HCT116 (cell line): ENCODE measurements at regions not wholly inside any gene's neighbourhood (a gene's known extent, or its start where the extent isn't known, plus 50 kb on each side); places are given as distances from the start of the nearest gene placed in this dataset.

Experiments used
- ATAC-seq: fragments of 200-7000 bp; cut with Tn5 transposase; 2 replicates; pipeline ENCODE4 v1.9.1; 2020; ENCODE audit warnings: mild to moderate bottlenecking, moderate library complexity
- BruUV-seq: library from RNA; stranded (reverse); fragments of 400-500 nt; replicated peaks from 2 replicates; lab custom pipeline; 2021; lab: Mats Ljungman, UMichigan
- CTCF ChIA-PET: fragments of 300-600 bp; sonication (Branson Sonifier 250); formaldehyde crosslinking; loops from one replicate; lab custom pipeline; 2021; ENCODE audit warnings: antibody characterized with exemption; lab: Charles Lee
- POLR2A ChIA-PET: fragments of 300-600, 350-600 bp; sonication (Branson Sonifier 250); formaldehyde crosslinking; loops from one replicate; lab custom pipeline; 2021; ENCODE audit warnings: antibody characterized with exemption; lab: Charles Lee
- RAD21 ChIA-PET, 2 experiments: fragments of 300-600 bp; sonication (Branson Sonifier 250); formaldehyde crosslinking; loops; one replicate each; lab custom pipeline; 2023; ENCODE audit warnings: low total read pairs in 2 of 2; ENCODE audit not compliant: uncharacterized antibody in 2 of 2, unreplicated experiment in 2 of 2, low non-redundant PET in 1 of 2; lab: Charles Lee
- DNase-seq: peaks from one replicate; pipeline ENCODE4 v3.0.0-alpha.2; 2010; ENCODE audit warnings: low read depth, low spot score
- H2AFZ ChIP-seq: fragments of 200-600 bp; shearing (Covaris generic), sonication (generic); 2 replicates; pipeline ENCODE4 v1.6.1; 2017; ENCODE audit warnings: low read depth, mixed run types, mixed read lengths, antibody characterized with exemption, low read length; ENCODE audit not compliant: poor library complexity, severe bottlenecking
- H3K27ac ChIP-seq: 2 replicates; pipeline ENCODE4 v1.5.1; 2012; ENCODE audit warnings: low read depth, low read length
- H3K27me3 ChIP-seq: fragments of 200-600 bp; sonication (generic); 2 replicates; pipeline ENCODE4 v1.6.1; 2016; ENCODE audit warnings: mixed run types, low read length, mixed read lengths; ENCODE audit not compliant: insufficient read depth
- H3K36me3 ChIP-seq, 2 experiments: fragments of 200-500 bp in 1 of 2; fragments of 200-600 bp in 1 of 2; sonication (Bioruptor generic) in 1 of 2; sonication (generic) in 1 of 2; 2 replicates each; pipeline versions ENCODE4 v1.5.1 to v1.6.1; 2014 to 2016; ENCODE audit warnings: low read length in 2 of 2, inconsistent platforms in 1 of 2, mixed read lengths in 1 of 2, mixed run types in 1 of 2; ENCODE audit not compliant: insufficient read depth in 2 of 2, control insufficient read depth in 1 of 2
- H3K4me1 ChIP-seq, 2 experiments: fragments of 200-600 bp in 1 of 2; sonication (generic) in 1 of 2; 2 replicates each; pipeline versions ENCODE4 v1.5.1 to v1.6.1; 2012 to 2017; ENCODE audit warnings: low read length in 2 of 2, inconsistent platforms in 1 of 2, mild to moderate bottlenecking in 1 of 2, mixed read lengths in 1 of 2, mixed run types in 1 of 2, moderate library complexity in 1 of 2; ENCODE audit not compliant: insufficient read depth in 2 of 2, control insufficient read depth in 1 of 2
- H3K4me2 ChIP-seq: fragments of 200-600 bp; sonication (generic); 2 replicates; pipeline ENCODE4 v1.6.1; 2017; ENCODE audit warnings: mixed run types, low read length, mixed read lengths
- H3K4me3 ChIP-seq, 2 experiments: fragments of 200-600 bp in 1 of 2; sonication (generic) in 1 of 2; replicated peaks in 1 of 2; 2 replicates each; pipeline ENCODE4 v1.5.1; 2011 to 2016; ENCODE audit warnings: low read length in 2 of 2, control low read depth in 1 of 2, low read depth in 1 of 2, mild to moderate bottlenecking in 1 of 2, mixed read lengths in 1 of 2, mixed run types in 1 of 2
- H3K79me2 ChIP-seq: fragments of 200-600 bp; sonication (generic); 2 replicates; pipeline ENCODE4 v1.6.1; 2017; ENCODE audit warnings: mild to moderate bottlenecking, mixed run types, low read length, moderate library complexity, mixed read lengths; ENCODE audit not compliant: insufficient read depth
- H3K9ac ChIP-seq: fragments of 200-600 bp; sonication (generic); 2 replicates; pipeline ENCODE4 v1.6.1; 2016; ENCODE audit warnings: low read length, mixed read lengths
- H3K9me2 ChIP-seq: fragments of 200-600 bp; sonication (generic), shearing (Covaris generic); 2 replicates; pipeline ENCODE4 v1.6.1; 2017; ENCODE audit warnings: mixed run types, mild to moderate bottlenecking, moderate library complexity; ENCODE audit not compliant: insufficient read depth
- H3K9me3 ChIP-seq, 2 experiments: fragments of 200-500 bp in 1 of 2; fragments of 200-600 bp in 1 of 2; sonication (Bioruptor generic) in 1 of 2; sonication (generic) in 1 of 2; 2 replicates each; pipeline ENCODE4 v1.6.1; 2014 to 2017; ENCODE audit warnings: low read length in 2 of 2, mixed read lengths in 2 of 2, inconsistent platforms in 1 of 2, low read depth in 1 of 2, mild to moderate bottlenecking in 1 of 2, mixed run types in 1 of 2, moderate library complexity in 1 of 2; ENCODE audit not compliant: control insufficient read depth in 1 of 2, insufficient read depth in 1 of 2
- H4K20me1 ChIP-seq: fragments of 200-600 bp; sonication (generic), shearing (Covaris generic); 2 replicates; pipeline ENCODE4 v1.6.1; 2017; ENCODE audit warnings: mixed run types, mild to moderate bottlenecking, moderate library complexity; ENCODE audit not compliant: insufficient read depth
- CTCF ChIP-seq, 3 experiments: fragments of 200-600 bp in 1 of 3; sonication (generic) in 1 of 3; IDR thresholded peaks in 2 of 3; conservative IDR thresholded peaks in 1 of 3; 2 replicates each; pipeline ENCODE4 v1.5.1; 2012 to 2017; ENCODE audit warnings: low read depth in 2 of 3, low read length in 2 of 3, antibody characterized with exemption in 1 of 3, borderline replicate concordance in 1 of 3, control low read depth in 1 of 3, mild to moderate bottlenecking in 1 of 3, mixed read lengths in 1 of 3, mixed run types in 1 of 3, moderate library complexity in 1 of 3; ENCODE audit not compliant: insufficient read depth in 1 of 3
- FOSL1 ChIP-seq: IDR thresholded peaks from 2 replicates; pipeline ENCODE4 v1.6.1; 2012; ENCODE audit warnings: low read depth
- MAX ChIP-seq: IDR thresholded peaks from 2 replicates; pipeline ENCODE4 v1.6.1; 2012
- RAD21 ChIP-seq: IDR thresholded peaks from 2 replicates; pipeline ENCODE4 v1.6.1; 2012; ENCODE audit warnings: low read depth, mild to moderate bottlenecking
- intact Hi-C: fragments of 100-400 bp; cut with micrococcal nuclease; formaldehyde crosslinking; loops from 2 replicates; pipeline ENCODE4 v1.10.0; 2022

GRCh38 chr12:63319386-63319785 is 168.4 kb upstream of the AVPR1A start:
- BruUV-seq = no TSS peak
- H3K4me2 ChIP-seq = no peak overlapping the region

More at GRCh38 chr12:63319386-63319785, 168.4 kb upstream of the AVPR1A start:
- H3K4me1 ChIP-seq = peaks cover 0 to 12% of the 10 kb centered on the region in 2 experiments; a peak in 1 of 4 replicates
- H3K79me2 ChIP-seq = no peaks in the 10 kb centered on the region
- TF ChIP-seq MAX (no peak), CTCF (IDR thresholded peaks at IDR 0.05 in 2 of 3, conservative IDR thresholded peaks at IDR 0.05 in 1 of 3; ENCODE audit: borderline replicate concordance in 1 of 3, insufficient read depth in 1 of 3, low read depth in 2 of 3, low read length in 2 of 3) (peak; percentile 7 to 31 (median 24); a peak in 1 of 6 replicates), FOSL1 (0 out of 2 replicates have a peak, but pooled peaks have one; percentile 13), RAD21 (peak; percentile 65)
- ChIA-PET RAD21 (no interaction called here), POLR2A (interaction anchor here (0.6 kb wide), 1 partner anchor 367 kb away, joined by 3 read pairs; no protein-coding TSS in a partner anchor), CTCF (no interaction called here)
- peak; percentile 39 for DNase-seq
- H3K9ac ChIP-seq = no peak overlapping the region
- no peaks in the 10 kb centered on the region for H4K20me1 ChIP-seq
- H3K9me3 ChIP-seq = no peaks in the 10 kb centered on the region
- H3K4me3 ChIP-seq = no peak overlapping the region
- H3K27ac ChIP-seq = no peak overlapping the region
- no peaks in the 10 kb centered on the region for H3K36me3 ChIP-seq
- peak overlapping the region; percentile 11 for H2AFZ ChIP-seq
- H3K9me2 ChIP-seq = no peaks in the 10 kb centered on the region
- intact Hi-C loops = no loop called here
- peak; percentile 91 for ATAC-seq
- no peaks in the 10 kb centered on the region for H3K27me3 ChIP-seq
